ENCODE measurements at regions not wholly inside any gene's neighbourhood (a gene's known extent, or its start where the extent isn't known, plus 50 kb on each side); places are given as distances from the start of the nearest gene placed in this dataset.

DNA sequence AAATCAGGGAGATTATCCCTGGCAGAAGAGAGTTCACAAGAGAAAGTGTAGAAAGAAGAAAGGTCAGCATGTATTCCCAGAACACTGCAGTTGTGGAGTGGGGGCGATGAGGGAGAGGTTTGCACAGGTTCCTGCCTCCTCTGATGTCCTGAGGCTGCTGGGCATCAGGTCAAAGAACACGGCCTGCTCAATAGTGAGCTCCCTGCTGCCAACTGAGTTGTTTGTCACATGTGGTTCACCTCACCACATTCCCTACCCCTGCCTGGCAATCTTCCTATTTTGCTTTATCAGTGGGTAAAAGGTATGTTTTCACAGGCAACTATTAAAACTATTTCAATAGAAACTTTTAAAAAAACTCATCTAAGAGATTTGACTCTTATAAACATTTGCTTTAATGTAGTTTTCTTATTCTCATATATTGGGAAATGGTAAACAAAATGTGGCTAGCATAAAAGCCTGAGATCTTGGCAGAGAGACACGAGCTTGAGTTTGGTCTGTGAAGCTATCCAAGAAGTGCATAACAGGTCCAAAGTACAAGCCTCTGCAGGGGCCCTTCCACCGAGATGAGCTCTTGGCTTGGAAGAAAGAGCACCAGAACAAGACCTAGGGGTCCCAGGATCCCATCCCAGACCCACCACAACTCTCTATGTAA is 123.9 kb upstream of the SRD5A2 start:
- Histone ChIP-seq H2AK5ac (ENCODE audit: low read depth, low read length) (no peak overlapping the region), H2BK120ac (ENCODE audit: low read depth, low read length) (no peak overlapping the region), H3K4me2 (ENCODE audit: low read depth, low read length) (no peak overlapping the region), H4K20me1 (ENCODE audit: insufficient read depth, low read length) (no peaks in the 10 kb centered on the region), H3K23ac (ENCODE audit: low read depth, low read length) (no peak overlapping the region), H3K9me1 (ENCODE audit: insufficient read depth, low read length) (no peaks in the 10 kb centered on the region), H3K4ac (ENCODE audit: low read depth, low read length) (no peak overlapping the region), H3K36me3 (ENCODE audit: control insufficient read depth, insufficient read depth, low read length) (no peaks in the 10 kb centered on the region), H3K9ac (ENCODE audit: low read depth, low read length) (no peak overlapping the region), H3K27ac (ENCODE audit: insufficient read depth, low read length) (no peak overlapping the region), H2AFZ (replicated peaks; ENCODE audit: low read length, poor library complexity) (no peak overlapping the region), H3K79me1 (ENCODE audit: low read depth in 1 of 2, low read length in 2 of 2) (no peaks in the 10 kb centered on the region), H3K4me1 (ENCODE audit: control insufficient read depth, insufficient read depth, low read length) (no peaks in the 10 kb centered on the region), H3K14ac (replicated peaks; ENCODE audit: low read depth, low read length) (no peak overlapping the region), H3K9me3 (ENCODE audit: control insufficient read depth, insufficient read depth, low read length) (no peaks in the 10 kb centered on the region), H2BK15ac (ENCODE audit: low read depth, low read length) (no peak overlapping the region), H2AK9ac (replicated peaks; ENCODE audit: low read depth, low read length, poor library complexity) (no peak overlapping the region), H4K8ac (ENCODE audit: low read depth in 2 of 2, low read length in 2 of 2) (no peak overlapping the region), H2BK5ac (ENCODE audit: low read depth, low read length, poor library complexity, severe bottlenecking) (no peak overlapping the region), H3K18ac (ENCODE audit: low read depth, low read length) (no peak overlapping the region), H2BK20ac (ENCODE audit: low read depth, low read length) (no peak overlapping the region), H3K56ac (ENCODE audit: extremely low read depth, insufficient read depth, low read length) (no peak overlapping the region), H4K91ac (ENCODE audit: insufficient read depth, low read depth, low read length) (no peak overlapping the region), H3K4me3 (ENCODE audit: insufficient read depth, low read depth, low read length) (no peak overlapping the region), H4K5ac (ENCODE audit: low read depth, low read length) (no peak overlapping the region), H3K27me3 (ENCODE audit: control insufficient read depth, insufficient read depth, low read length) (no peaks in the 10 kb centered on the region)
- no peak for ATAC-seq (ENCODE audit: low read depth)
- TF ChIP-seq NFE2L2 (IDR thresholded peaks at IDR 0.05; ENCODE audit: low read depth, low read length): no peak
- TF ChIP-seq, protein P1, sequence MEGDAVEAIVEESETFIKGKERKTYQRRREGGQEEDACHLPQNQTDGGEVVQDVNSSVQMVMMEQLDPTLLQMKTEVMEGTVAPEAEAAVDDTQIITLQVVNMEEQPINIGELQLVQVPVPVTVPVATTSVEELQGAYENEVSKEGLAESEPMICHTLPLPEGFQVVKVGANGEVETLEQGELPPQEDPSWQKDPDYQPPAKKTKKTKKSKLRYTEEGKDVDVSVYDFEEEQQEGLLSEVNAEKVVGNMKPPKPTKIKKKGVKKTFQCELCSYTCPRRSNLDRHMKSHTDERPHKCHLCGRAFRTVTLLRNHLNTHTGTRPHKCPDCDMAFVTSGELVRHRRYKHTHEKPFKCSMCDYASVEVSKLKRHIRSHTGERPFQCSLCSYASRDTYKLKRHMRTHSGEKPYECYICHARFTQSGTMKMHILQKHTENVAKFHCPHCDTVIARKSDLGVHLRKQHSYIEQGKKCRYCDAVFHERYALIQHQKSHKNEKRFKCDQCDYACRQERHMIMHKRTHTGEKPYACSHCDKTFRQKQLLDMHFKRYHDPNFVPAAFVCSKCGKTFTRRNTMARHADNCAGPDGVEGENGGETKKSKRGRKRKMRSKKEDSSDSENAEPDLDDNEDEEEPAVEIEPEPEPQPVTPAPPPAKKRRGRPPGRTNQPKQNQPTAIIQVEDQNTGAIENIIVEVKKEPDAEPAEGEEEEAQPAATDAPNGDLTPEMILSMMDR (conservative IDR thresholded peaks at IDR 0.05; ENCODE audit: low read depth, low read length): no peak
- TF ChIP-seq POLR2A (IDR thresholded peaks at IDR 0.05; ENCODE audit: low read depth, low read length): no peak
- no peak for TF ChIP-seq CHD1 (IDR thresholded peaks at IDR 0.05; ENCODE audit: low read depth, low read length)
- no peak for TF ChIP-seq BHLHE40 (IDR thresholded peaks at IDR 0.05; ENCODE audit: low read depth, low read length)
- no peak for TF ChIP-seq SMC3 (IDR thresholded peaks at IDR 0.05; ENCODE audit: low read depth, low read length)
- TF ChIP-seq RAD21 (IDR thresholded peaks at IDR 0.05; ENCODE audit: low read length): no peak
- CTCF ChIA-PET: no interaction called here
- dilution Hi-C loops (cut with HindIII; ENCODE audit: low sequenced_read_pairs, unreplicated experiment): no loop called here
- POLR2A ChIA-PET (ENCODE audit: unreplicated experiment): no interaction called here
- intact Hi-C loops (cut with micrococcal nuclease): no loop called here
- 0% methylated on average over 1 of the region's 4 CpGs; no CpG with 5 or more reads in 1 of the 2 experiments for WGBS, 2 experiments (ENCODE audit: extremely low coverage in 2 of 2, insufficient read length in 1 of 2)
- in situ Hi-C loops (cut with MboI; ENCODE audit: low sequenced_read_pairs): no loop called here
- BruUV-seq (replicated peaks): no TSS peak
- no peak for DNase-seq

Measured in IMR-90 (cell line).